Epithelial cell of esophagus (primary cell): ENCODE measurements at regions not wholly inside any gene's neighbourhood (a gene's known extent, or its start where the extent isn't known, plus 50 kb on each side); places are given as distances from the start of the nearest gene placed in this dataset.

ENCODE experiments used
- DNase-seq: peaks from one replicate; pipeline ENCODE4 v3.0.0; 2010; ENCODE audit warnings: low read depth
- H3K4me3 ChIP-seq: 2 replicates; pipeline ENCODE4 v1.5.1; 2011; ENCODE audit warnings: mild to moderate bottlenecking, low read length, control low read depth
- CTCF ChIP-seq: IDR thresholded peaks from 2 replicates; pipeline ENCODE4 v1.5.1; 2011; ENCODE audit warnings: low read depth, mild to moderate bottlenecking, low read length, control low read depth, inconsistent platforms; ENCODE audit not compliant: insufficient read depth; ENCODE audit errors: missing control alignments

GRCh38 chr15:27681038-27681437 is 418.1 kb downstream of the OCA2 start:
- no peak for DNase-seq
- no peak overlapping the region for H3K4me3 ChIP-seq
- no peak for TF ChIP-seq CTCF

- no peak for DNase-seq
- no peak for TF ChIP-seq CTCF
- H3K4me3 ChIP-seq = no peak overlapping the region
Observed at GRCh38 chr15:27679731-27680471, 419.2 kb downstream of the OCA2 start.

GRCh38 chr15:27679203-27679602 is 419.9 kb downstream of the OCA2 start:
- H3K4me3 ChIP-seq = no peak overlapping the region
- DNase-seq = no peak
- no peak for TF ChIP-seq CTCF

- TF ChIP-seq CTCF = no peak
- H3K4me3 ChIP-seq = no peak overlapping the region
- no peak for DNase-seq
Observed at GRCh38 chr15:27677951-27678350, 421.2 kb downstream of the OCA2 start.

GRCh38 chr15:27676647-27677046 is 422.5 kb downstream of the OCA2 start:
- no peak overlapping the region for H3K4me3 ChIP-seq
- TF ChIP-seq CTCF = no peak
- DNase-seq = no peak

GRCh38 chr15:27675571-27675970 is 423.5 kb downstream of the OCA2 start:
- DNase-seq = no peak
- H3K4me3 ChIP-seq = no peak overlapping the region
- TF ChIP-seq CTCF = no peak

- TF ChIP-seq CTCF = no peak
- DNase-seq = no peak
- no peak overlapping the region for H3K4me3 ChIP-seq
Observed at GRCh38 chr15:27674826-27675225, 424.3 kb downstream of the OCA2 start.
